Body of pancreas (tissue), 4 donors: ENCODE measurements at regions not wholly inside any gene's neighbourhood (a gene's known extent, or its start where the extent isn't known, plus 50 kb on each side); places are given as distances from the start of the nearest gene placed in this dataset.

Experiments
- CTCF ChIP-seq, 7 experiments: fragments of 450-650 bp in 4 of 7; fragments of 200-600 bp in 3 of 7; sonication (generic) in 3 of 7; IDR thresholded peaks; one replicate each; pipeline ENCODE4 v1.5.1; 2016 to 2019; ENCODE audit warnings: antibody characterized with exemption in 7 of 7
- POLR2A ChIP-seq, 3 donors: fragments of 450-650 bp; IDR thresholded peaks; one replicate each; pipeline ENCODE4 v1.6.1; 2016; ENCODE audit warnings: antibody characterized with exemption in 3 of 3, mild to moderate bottlenecking in 2 of 3

DNA sequence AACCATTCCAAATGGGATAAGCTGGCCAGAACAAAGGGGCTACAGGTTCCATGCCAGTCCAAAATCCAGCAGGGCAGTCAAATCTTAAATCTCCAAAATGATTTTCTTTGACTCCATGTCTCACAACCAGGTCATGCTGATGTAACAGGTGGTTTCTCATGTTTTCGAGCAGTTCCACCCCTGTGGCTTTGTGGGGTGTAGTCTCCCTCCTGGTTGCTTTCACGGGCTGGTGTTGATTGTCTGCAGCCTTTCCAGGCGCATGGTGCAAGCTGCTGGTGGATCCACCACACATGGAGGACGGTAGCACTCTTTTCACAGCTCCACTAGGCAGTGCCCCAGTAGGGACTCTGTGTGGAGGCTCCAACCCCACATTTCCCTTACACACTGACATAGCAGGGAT is 425.5 kb upstream of the FTMT start:
- TF ChIP-seq CTCF (IDR thresholded peaks at IDR 0.05) (no peak), POLR2A (IDR thresholded peaks at IDR 0.05) (no peak)
